ENCODE measurements at regions not wholly inside any gene's neighbourhood (a gene's known extent, or its start where the extent isn't known, plus 50 kb on each side); places are given as distances from the start of the nearest gene placed in this dataset.

- Histone ChIP-seq H3K9me3 (no peaks in the 10 kb centered on the region), H3K4me2 (no peak overlapping the region), H3K4me1 (no peaks in the 10 kb centered on the region), H3K27ac (no peak overlapping the region), H3K4me3 (no peak overlapping the region)
- DNase-seq (ENCODE audit: low read depth in 1 of 2, low spot score in 1 of 2) (no peak), FAIRE-seq (no peak), ATAC-seq (no peak)
- TF ChIP-seq HES2 (IDR thresholded peaks at IDR 0.05) (no peak), POLR2AphosphoS2 (conservative IDR thresholded peaks at IDR 0.05; ENCODE audit: low read length) (no peak), NFE2L2 (conservative IDR thresholded peaks at IDR 0.05; ENCODE audit: low read length) (no peak), ATOH8 (CRISPR knock-in tag; IDR thresholded peaks at IDR 0.05; ENCODE audit: low read depth) (no peak), CHD4 (IDR thresholded peaks at IDR 0.05; ENCODE audit: borderline replicate concordance) (no peak), CBX8 (IDR thresholded peaks at IDR 0.05) (no peak), ZNF302 (CRISPR knock-in tag; IDR thresholded peaks at IDR 0.05) (no peak), RARB (CRISPR knock-in tag; IDR thresholded peaks at IDR 0.05) (no peak), HOXB5 (CRISPR knock-in tag; IDR thresholded peaks at IDR 0.05) (no peak), CHD2 (IDR thresholded peaks at IDR 0.05; ENCODE audit: low read length, partially characterized antibody) (no peak), HOXA7 (CRISPR knock-in tag; IDR thresholded peaks at IDR 0.05) (no peak), HDAC2 (IDR thresholded peaks at IDR 0.05) (no peak)
- TF ChIP-seq, protein P1, sequence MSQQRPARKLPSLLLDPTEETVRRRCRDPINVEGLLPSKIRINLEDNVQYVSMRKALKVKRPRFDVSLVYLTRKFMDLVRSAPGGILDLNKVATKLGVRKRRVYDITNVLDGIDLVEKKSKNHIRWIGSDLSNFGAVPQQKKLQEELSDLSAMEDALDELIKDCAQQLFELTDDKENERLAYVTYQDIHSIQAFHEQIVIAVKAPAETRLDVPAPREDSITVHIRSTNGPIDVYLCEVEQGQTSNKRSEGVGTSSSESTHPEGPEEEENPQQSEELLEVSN (IDR thresholded peaks at IDR 0.05; ENCODE audit: borderline replicate concordance, low read depth): no peak
- TF ChIP-seq, protein P2, sequence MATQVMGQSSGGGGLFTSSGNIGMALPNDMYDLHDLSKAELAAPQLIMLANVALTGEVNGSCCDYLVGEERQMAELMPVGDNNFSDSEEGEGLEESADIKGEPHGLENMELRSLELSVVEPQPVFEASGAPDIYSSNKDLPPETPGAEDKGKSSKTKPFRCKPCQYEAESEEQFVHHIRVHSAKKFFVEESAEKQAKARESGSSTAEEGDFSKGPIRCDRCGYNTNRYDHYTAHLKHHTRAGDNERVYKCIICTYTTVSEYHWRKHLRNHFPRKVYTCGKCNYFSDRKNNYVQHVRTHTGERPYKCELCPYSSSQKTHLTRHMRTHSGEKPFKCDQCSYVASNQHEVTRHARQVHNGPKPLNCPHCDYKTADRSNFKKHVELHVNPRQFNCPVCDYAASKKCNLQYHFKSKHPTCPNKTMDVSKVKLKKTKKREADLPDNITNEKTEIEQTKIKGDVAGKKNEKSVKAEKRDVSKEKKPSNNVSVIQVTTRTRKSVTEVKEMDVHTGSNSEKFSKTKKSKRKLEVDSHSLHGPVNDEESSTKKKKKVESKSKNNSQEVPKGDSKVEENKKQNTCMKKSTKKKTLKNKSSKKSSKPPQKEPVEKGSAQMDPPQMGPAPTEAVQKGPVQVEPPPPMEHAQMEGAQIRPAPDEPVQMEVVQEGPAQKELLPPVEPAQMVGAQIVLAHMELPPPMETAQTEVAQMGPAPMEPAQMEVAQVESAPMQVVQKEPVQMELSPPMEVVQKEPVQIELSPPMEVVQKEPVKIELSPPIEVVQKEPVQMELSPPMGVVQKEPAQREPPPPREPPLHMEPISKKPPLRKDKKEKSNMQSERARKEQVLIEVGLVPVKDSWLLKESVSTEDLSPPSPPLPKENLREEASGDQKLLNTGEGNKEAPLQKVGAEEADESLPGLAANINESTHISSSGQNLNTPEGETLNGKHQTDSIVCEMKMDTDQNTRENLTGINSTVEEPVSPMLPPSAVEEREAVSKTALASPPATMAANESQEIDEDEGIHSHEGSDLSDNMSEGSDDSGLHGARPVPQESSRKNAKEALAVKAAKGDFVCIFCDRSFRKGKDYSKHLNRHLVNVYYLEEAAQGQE (IDR thresholded peaks at IDR 0.05): no peak
- WGBS (ENCODE audit: missing lambda C conversion rate): 21% methylated on average over 3 of the region's 3 CpGs
- POLR2A ChIA-PET: no interaction called here
- CTCF ChIA-PET: no interaction called here
These were observed 365.7 kb upstream of the MAD2L1 start for GRCh38 chr4:120432301-120432860.

GRCh38 chr4:120431180-120431579, 364.5 kb upstream of the MAD2L1 start:
- ChIA-PET CTCF (no interaction called here), POLR2A (no interaction called here)

More at GRCh38 chr4:120431180-120431579, 364.5 kb upstream of the MAD2L1 start:
- H3K4me3 ChIP-seq: no peak overlapping the region
- ATAC-seq (no peak), FAIRE-seq (no peak), DNase-seq (ENCODE audit: low read depth in 1 of 2, low spot score in 1 of 2) (no peak)
- no peak overlapping the region for H3K4me2 ChIP-seq
- TF ChIP-seq SMC3 (IDR thresholded peaks at IDR 0.05) (no peak), TFCP2L1 (CRISPR knock-in tag; IDR thresholded peaks at IDR 0.05) (no peak), BCL3 (IDR thresholded peaks at IDR 0.05) (no peak), FOSL2 (IDR thresholded peaks at IDR 0.05) (no peak), FOSL2 (CRISPR knock-in tag; IDR thresholded peaks at IDR 0.05) (no peak), CEBPB (IDR thresholded peaks at IDR 0.05) (no peak), KDM1A (IDR thresholded peaks at IDR 0.05; ENCODE audit: low read depth) (no peak), BHLHE40 (IDR thresholded peaks at IDR 0.05; ENCODE audit: low read depth, low read length) (no peak), EP300 (IDR thresholded peaks at IDR 0.05) (no peak), MAZ (IDR thresholded peaks at IDR 0.05; ENCODE audit: borderline replicate concordance, low read depth, low read length) (no peak), RARB (CRISPR knock-in tag; IDR thresholded peaks at IDR 0.05) (no peak), NR3C1 (IDR thresholded peaks at IDR 0.05) (no peak), FOSB (CRISPR knock-in tag; IDR thresholded peaks at IDR 0.05) (no peak), HMGXB4 (CRISPR knock-in tag; IDR thresholded peaks at IDR 0.05; ENCODE audit: borderline replicate concordance) (no peak), CHD4 (IDR thresholded peaks at IDR 0.05; ENCODE audit: borderline replicate concordance) (no peak), TP53 (CRISPR knock-in tag; IDR thresholded peaks at IDR 0.05) (no peak), POLR2A (IDR thresholded peaks at IDR 0.05; ENCODE audit: low read length) (no peak)
- no peaks in the 10 kb centered on the region for H3K4me1 ChIP-seq
- no peak overlapping the region for H3K27ac ChIP-seq
- no peaks in the 10 kb centered on the region for H3K9me3 ChIP-seq

All from A549 (cell line).